GM23248 (cell line): ENCODE measurements at regions not wholly inside any gene's neighbourhood (a gene's known extent, or its start where the extent isn't known, plus 50 kb on each side); places are given as distances from the start of the nearest gene placed in this dataset.

Experiments used
- EZH2 ChIP-seq: fragments of 200-600 bp; sonication (generic); IDR thresholded peaks from 2 replicates; pipeline ENCODE4 v1.6.1; 2018; ENCODE audit warnings: antibody characterized with exemption, mild to moderate bottlenecking; ENCODE audit not compliant: insufficient read depth, poor library complexity, severe bottlenecking
- EZH2phosphoT487 ChIP-seq: fragments of 200-600 bp; sonication (generic); IDR thresholded peaks from 2 replicates; pipeline ENCODE4 v1.6.1; 2018; ENCODE audit warnings: antibody characterized with exemption, moderate library complexity, mild to moderate bottlenecking, low read depth; ENCODE audit not compliant: insufficient read depth

DNA sequence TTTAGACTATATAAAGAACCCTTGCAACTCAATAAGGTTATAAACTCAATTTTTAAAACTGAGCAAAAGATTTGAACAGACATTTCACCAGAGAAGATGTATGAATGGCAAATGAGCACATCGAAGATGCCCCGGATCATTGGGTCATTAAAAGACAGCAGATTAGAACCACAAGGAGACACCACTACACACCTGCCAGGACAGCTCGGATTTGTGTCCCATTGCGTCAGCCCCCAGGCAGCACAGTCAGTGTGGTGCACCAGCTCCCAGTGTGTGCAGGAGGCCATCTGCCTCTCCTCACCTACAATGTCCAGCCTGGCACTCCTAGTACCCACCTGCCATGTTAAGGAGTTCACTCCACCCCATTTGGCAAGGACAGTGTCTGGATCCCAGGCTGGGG lies 61.1 kb upstream of the LRP8 start:
- TF ChIP-seq EZH2phosphoT487, result no peak
- no peak for TF ChIP-seq EZH2
